ENCODE measurements at regions not wholly inside any gene's neighbourhood (a gene's known extent, or its start where the extent isn't known, plus 50 kb on each side); places are given as distances from the start of the nearest gene placed in this dataset.
"Not testable (repeated sequence)": the region's sequence is repeated elsewhere in the genome, so short reads cannot be mapped to it uniquely, and the experiment has no call there.

DNA sequence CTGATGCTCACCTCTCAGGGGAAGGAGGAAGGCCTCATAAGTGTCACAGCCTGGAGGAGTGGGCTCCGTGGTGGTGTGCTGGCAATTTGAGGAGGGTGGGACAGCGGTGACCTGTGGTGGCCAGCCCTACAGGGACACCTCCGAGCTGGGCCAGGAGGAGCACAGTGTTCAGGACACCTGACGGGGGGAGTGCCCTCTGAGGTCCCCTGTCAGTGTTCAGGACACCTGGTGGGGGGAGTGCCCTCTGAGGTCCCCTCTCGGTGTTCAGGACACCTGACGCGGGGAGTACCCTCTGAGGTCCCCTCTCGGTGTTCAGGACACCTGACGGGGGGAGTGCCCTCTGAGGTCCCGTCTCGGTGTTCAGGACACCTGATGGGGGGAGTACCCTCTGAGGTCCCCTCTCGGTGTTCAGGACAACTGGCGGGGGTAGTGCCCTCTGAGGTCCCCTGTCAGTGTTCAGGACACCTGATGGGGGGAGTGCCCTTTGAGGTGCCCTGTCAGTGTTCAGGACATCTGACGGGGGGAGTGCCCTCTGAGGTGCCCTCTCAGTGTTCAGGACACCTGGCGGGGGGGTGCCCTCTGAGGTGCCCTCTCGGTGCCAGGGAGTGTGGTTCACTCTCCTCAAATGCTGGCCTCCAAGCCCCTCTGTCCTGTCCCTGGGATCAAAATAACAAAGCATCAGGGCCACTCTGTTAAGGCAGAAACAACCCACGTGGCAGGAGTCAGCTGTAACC lies 73.4 kb upstream of the ZNF469 start:
- DNase-seq, result no peak

DNA sequence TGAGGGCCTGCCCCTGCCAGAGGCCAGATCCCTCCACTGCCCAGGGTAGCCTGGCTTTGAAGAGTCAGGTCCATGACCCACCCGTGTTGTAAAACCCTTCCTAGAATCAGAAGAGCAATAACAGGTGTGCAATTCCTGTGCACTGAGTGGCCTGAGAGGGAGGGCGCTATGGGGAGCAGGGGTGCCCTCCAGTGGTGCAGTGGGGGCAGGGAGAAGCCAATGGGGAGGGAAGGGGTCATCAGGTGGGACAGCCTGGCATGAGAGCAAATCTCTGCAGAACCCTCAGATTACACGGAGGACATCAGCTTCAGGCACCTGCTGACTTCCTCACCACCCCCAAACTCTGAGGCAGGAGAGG lies 72.9 kb upstream of the ZNF469 start:
- no peak for DNase-seq

DNA sequence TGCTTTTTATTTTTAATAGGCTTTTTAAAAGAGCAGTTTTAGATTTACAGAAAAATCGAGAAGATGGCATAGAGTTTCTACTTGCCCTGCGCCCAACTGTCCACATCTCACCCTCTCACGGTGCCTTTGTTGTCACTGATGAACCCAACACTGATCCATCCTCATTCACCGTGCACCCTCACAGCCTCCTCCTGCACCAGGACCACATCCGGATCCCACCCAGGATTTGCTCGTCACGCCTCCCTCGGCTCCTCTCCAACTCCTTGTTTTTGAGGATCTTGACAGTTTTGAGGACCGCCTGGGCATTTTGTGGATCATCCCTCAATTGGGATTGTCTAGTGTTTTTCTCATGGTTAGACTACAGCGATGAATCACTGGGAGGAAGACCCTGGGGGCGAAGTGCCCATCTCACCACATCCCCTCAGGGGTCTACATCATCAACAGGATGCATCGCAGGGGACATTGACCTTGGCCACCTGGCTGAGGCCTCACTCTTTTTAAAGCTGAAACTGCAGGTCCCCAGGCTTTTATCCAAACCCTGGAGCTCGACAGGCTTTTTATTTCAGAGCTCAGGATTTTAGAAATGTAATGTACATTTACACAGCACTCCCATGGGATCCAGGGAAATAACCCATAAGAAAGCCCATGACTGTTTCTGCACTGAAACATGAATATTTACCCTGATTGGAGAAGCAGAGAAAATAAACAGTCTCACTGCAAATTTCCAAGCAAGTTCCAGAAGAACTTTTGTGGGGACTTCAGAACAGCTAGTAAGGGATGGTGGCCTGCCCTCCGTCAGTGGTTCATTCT lies 71.8 kb upstream of the ZNF469 start:
- DNase-seq, result no peak

DNA sequence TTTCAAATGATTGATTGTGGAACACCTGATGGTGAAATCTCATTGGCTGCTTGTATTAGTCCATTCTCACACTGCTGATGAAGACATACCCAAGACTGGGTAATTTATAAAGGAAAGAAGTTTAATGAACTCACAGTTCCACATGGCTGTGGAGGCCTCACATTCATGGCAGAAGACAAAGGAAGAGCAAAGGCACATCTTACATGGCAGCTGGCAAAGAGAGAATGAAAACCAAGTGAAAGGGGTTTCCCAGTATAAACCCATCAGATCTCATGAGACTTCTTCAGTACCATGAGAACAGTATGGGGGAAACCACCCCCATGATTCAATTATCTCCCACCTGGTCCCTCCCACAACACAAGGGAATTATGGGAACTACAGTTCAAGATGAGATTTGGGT lies 70.9 kb upstream of the ZNF469 start:
- DNase-seq, result not testable (repeated sequence)

DNA sequence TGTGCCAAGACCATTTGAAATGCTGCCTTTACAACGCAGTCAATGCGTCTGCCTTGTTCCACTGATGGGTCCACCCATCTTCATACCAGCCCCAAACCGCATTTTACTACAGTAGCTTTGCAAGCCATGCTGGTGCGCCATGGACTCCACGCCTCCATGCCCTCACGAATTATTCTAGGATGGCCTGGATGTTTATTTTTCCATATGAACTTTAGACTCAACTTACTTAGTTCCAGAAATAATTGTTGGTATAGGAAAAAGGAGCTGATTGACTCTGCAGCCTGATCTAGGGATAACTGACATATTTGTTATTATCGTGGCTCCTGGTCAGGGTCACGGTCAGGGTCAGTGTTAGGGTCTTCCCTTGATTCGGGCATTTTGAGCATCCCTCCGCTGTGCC lies 70.0 kb upstream of the ZNF469 start:
- DNase-seq, result no peak

DNA sequence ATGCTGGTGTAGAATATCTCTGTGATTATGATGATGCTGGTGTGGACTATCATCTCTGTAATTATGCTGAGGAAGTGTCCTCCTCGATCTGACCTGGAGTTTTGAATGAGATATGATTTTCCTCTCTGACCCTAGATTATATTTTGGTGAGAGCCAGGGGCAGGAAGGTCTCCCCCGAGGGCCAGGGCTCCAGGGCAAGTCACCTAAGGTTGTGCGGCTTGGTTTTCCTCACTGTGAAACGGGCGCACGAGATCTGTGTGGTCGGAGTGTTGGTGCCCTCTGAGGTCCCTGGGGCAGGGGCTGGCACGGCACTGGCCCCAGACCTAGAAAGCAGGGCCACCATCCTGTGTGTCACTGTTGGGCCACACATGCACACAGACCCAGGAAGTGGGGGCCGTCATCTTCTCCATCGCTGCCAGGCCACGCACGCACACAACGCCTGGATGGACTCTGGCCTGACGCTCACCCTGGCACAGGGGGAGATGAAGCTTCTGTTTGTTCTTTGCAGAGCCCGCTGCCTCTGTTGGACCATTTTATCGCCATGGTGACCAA lies 67.7 kb upstream of the ZNF469 start:
- no peak for DNase-seq

DNA sequence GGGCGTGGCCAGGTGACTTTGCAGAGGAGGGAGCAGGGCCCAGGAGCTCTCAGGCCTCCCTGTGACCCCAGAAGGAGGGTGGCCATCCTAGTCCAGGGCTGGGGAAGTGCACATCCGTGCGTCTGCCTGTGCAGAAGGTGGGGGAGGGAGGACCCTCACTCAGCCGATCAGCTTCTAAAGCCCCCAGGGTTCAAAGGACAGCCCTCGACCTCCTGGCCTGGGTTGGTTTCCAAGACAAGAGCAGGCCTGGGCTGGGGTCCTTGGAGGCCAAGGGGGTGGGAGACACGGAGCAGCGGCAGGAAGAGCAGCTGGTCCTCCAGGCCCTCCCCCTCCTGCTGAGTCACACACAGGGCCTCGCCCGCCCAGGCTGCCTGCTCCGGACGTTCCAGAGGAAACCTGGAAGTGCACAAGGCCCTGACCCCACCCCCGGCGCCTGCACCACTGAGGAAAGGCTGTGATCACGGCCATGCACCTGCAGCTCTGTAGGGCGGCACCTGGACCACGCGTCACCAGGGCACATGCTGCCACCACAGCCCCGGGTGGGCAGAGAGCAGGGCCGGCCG lies 67.1 kb upstream of the ZNF469 start:
- DNase-seq, result no peak

DNA sequence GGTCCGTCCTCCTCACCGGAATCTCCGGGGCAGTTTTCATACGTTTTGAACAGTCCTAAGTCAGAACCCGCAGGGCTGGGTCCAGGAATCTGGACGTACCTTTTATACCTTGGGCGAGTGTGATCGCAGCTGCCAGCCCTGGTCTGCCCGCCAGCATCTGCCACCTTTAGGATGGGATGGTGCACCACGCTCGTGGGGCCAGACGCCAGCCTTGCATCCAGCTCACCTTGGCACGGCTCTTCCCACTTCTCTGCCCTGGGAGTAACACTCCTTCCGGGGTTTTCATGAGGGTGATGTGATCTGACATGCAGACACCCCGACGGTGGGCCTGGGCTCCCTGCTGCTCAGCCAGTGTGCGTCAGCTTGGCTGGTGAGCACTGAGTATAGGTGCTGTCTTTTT lies 66.6 kb upstream of the ZNF469 start:
- DNase-seq, result no peak

DNA sequence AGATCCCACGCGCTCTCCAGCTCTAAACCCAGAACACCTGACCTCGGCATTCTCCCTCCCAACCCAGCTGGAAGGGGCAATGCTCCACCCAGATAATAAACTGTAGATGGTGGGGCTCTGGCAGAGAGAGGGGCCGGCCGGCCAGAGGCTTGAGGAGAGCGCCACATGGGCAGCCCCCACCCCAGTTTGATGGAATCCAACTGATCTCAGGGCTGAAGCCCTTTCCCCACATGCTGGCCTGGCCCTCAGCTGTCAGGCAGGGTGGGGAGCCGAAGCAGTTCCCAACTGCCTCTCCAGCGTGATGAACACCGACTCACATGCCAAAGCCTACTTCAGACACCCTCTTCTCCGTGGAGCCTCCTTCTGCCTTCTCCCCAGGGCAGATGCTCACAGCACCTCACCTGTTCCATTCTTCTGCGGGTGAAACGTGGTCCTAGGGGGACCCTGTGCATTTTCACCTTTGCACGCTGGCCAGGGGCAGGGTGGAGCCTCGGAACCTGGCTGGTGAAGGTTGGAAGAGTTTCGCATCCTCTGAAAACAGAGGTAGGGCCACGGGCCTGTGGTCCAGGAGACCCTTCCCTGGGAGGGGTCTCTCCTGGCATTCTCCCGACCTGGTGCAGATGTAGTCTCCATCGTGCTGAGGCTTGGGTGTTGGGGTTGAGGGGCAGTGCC lies 65.7 kb upstream of the ZNF469 start:
- no peak for DNase-seq

DNA sequence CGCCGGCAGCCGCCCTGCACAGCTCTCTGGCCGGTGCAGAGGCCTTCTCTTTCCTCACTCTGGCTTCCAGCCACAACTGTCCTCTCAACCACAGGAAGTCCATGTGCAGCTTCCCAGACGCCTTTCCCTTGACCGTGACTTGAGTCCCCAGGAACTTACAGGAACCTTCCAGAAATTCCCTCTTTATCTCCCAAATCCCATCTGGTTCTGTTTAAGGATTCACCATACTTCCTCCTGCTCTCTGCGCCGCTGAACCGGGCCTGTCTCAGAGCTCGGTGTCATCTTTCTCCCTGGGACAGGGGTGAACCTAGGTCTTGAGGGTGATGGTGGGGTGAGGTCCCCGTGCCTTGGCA lies 65.2 kb upstream of the ZNF469 start:
- no peak for DNase-seq

DNA sequence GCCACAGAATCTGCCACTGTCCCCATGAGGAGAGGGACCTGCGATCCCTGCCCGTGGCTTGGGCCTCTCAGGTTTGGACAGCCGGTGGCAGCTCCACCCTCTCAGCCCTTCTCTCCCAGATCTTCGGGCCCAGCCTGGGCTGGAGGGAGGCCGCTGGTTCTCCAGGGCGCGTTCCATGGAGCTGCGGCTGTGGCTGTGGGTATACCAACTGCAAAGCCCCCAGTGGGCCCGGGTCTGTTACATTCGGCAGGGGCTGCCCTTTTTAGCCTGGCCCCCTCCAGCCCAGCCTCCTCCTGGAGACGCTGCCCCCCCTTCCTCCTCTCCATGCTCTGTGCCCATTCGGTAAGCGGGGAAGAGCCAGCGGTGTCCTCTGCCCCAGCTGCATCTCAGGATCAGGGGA lies 64.7 kb upstream of the ZNF469 start:
- no peak for DNase-seq

DNA sequence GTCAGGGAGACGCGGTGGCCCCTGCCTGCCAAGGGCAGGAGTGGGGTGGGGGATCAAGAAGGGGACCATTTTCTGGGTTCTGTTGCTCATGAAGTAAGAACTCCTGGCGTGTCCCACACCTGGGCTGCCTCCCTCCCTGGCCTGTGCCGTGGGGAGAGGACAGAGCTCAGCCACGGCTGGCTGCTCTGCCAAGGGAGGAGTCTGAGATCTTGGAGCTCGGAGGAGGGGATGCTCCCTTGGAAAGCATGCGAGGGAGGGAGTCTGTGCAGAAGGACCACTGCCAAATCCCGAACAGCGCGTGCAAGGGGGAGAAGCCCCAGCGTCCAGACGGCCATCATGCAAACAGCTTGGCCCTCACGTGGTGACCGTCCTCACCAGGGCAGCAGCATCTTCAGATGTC lies 64.2 kb upstream of the ZNF469 start:
- no peak for DNase-seq

DNA sequence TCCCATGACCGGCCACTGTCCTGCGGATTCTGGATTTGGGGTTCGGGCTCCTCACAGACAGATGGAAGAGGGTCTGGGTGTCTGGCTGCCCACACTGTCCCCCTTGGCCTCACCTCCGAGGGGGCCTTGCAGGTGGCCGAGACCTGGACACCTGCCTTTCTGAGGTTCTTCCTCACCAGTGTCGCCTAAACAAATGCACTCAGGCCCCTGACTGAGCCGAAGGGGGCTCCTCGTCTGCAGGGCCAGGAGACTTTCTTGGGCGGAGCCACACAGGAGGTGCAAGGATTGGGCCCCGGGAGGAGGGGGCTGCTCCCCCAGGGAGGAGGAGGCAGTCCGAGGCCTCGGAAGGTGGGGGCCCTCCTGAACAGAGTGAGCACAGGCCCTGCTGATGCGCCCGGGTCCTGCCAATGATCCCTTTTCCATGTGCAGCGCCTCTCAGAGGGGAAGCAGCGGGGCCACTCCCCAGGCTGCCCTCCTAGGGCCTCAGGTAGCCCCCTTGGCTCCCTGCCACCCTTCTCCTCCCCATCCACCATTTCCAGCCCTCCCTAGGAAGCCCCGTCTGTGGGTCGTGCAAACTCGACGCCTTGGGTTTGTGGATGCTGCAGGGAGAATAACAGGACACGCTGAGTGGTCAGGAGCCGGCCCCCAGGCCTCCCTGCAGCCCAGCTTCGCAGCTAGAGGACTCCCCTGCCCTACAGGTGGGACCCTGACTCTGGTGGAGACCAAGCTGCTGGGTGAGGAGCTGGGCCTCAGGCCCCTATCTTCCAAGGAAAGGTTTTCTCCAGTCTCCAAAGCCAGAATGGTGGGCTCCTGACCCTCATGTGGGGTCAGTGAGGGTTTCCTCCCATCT lies 63.4 kb upstream of the ZNF469 start:
- no peak for DNase-seq

DNA sequence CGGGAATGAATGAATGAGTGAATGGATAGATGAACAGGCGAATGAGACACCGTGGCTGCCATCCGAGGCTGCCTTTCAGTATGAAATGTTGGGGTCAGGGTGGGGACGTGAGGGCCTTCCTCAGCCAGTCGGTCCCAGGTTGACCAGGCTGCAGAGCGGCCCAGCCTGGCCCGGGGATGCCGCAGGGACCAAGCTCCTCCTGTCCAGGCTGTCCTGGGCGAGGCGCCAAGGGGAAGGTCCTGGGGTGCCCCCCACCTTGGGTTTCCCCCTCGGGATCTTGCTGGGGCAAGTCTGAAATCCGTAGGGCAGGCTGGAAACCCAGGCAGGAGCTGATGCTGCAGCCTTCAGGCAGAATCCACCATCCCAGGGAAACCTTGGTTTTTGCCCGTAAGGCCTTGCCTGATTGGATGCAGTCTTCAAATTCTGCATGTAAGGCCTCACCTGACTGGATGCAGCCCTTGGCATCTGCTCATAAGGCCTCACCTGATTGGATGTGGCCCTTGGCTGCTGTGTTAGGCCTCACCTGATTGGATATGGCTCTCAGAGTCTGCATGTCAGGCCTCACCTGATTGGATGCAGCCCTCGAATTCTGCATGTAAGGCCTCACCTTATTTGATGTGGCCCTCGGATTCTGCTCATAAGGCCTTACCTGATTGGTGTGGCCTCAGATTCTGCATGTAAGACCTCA lies 61.7 kb upstream of the ZNF469 start:
- no peak for DNase-seq

DNA sequence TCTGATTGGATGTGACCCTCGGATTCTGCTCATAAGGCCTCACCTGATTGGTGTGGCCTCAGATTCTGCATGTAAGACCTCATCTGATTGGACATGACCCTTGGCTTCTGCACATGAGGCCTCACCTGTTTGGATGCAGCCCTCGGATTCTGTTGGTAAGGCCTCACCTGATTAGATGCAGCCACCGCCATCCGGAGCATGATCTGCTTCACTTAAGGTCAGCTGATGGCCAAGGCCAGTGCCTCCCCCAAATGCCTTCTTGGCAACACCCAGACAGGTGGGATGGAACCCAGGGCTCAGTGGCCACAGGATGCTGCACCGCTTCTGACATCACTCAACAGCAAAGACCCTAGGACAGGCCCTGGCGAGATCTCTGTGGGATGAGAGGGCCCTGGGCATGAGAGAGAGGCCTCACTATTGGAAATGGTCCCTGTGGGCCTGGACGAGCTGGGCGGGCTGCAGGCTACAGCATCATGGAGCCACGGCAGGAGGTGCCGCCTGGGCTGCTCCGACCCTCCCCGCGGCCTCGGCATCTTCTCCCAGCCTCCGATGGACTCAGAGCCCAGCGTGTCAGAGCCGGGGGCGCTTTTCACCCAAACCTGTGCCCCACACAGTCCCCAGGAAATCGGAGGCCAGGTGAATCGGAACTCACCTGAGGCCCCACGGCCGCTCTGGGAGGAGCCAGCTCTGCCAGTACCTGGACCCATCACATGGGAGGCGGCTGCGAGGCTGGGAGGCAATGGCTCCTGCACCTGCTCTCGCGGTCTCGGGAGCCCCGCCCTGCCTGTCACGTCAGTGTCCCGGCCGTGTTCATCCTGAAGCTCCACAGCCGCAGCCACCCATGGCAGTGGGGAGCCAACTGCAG lies 60.9 kb upstream of the ZNF469 start:
- no peak for DNase-seq

DNA sequence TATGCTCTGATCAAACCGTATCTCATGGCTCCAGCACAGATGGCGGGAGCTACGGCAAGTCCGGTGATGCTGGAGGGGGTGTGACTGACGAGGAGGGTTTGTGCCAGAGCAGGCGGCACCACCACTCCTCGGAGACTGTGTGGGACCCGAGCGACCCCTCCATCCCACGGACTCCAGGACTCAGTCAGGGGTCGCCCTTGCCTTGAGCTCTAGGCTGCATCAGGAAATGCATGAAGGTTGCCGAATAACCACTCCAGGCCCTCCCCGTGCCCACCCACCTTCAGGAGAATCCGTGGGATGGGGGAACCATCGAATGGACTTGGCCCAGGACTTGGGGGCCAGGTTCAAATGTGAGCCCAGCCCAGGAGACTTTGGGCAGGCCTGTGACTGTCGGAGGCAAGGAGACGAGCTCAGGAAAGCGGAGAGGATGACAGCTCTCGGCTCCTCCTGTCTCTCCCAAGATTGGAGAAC lies 60.2 kb upstream of the ZNF469 start:
- DNase-seq, result no peak

DNA sequence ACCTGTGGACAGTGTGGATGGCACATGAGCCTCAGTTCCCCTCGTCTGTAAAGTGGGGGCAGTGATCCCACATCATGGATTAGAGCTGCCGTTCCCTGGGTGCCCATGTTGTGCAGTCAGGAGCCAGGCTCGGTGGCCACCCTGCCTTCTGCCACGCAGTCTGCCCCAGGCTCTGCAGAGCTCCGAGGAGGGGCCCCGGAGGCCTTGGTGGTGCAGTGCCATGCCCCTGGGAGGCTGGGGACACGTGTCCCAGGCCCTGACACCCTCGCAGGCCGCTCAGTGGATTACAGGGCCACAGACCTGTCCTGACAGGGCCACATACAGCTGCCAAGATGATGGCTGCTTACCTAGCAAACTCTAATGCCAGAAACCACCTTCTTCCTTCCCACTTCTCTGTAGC lies 59.7 kb upstream of the ZNF469 start:
- no peak for DNase-seq

DNA sequence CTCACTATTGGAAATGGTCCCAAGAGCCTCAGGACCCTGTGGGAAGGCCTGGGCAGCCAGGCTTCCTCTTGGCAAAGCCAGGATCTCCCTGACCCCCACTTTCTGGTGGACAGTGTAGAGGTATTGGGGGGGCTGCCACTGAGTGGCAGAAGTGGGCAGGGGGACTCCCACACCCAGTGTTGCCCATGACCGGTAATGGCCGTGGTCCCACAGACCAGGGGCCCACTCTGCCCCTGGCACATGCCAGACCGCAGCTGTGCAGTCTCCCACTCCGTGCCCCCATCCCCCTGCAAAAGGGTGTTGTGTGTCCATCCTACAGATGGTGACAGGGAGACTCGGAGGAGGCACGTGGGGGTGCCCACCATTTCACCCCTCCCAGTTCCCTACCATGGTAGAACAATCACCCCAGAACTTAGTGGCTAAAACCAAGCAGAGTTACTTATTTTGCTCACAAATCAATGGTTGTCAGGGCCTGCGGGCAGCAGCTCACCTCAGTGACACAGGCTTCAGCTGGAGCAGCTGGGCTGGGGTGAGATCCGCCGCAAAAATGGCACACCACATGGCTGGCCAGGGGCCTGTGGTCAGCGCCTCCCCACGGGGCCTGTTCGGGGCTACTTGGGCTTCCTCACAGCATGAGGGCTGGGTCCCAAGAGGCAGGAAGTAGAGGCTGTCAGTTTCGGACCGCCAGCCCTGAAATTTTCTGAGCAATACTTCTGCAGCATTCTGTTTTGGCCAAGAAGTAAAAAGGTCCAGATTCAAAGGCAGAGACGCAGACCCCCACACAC lies 59.0 kb upstream of the ZNF469 start:
- DNase-seq, result no peak

DNA sequence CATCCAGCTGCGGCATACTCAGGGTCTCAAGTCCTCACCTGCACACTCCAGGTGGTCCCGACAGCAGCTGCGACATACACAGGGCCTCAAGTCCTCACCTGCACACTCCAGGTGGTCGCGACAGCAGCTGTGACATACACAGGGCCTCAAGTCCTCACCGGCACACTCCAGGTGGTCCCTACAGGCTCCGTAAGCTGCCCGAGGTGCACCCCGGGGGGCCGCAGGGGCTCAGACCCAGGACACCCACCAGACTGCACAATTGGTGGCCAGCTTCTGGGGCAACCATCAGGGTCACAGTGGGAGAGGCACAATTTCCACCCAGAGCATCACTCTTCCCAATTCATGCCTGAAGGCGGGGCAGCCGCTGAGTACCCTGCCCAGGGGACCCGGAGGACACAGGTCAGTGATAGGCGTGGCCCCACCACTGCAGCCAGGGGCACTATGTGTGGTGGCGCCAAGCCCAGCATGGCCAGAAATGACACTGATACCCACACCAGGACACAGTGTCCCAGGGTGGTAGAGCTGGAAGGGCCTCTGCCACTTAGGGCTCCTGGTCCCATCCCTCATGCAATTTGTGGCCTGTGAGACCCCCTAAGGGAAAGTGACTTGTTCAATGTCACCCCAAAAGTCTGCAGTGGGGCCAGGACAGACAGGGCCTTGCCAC lies 57.5 kb upstream of the ZNF469 start:
- no peak for DNase-seq
